DND-41 (cell line): ENCODE measurements at regions not wholly inside any gene's neighbourhood (a gene's known extent, or its start where the extent isn't known, plus 50 kb on each side); places are given as distances from the start of the nearest gene placed in this dataset.

ENCODE experiments used
- CTCF ChIP-seq: IDR thresholded peaks from 2 replicates; pipeline ENCODE4 v1.5.1; 2012; ENCODE audit warnings: borderline replicate concordance, low read length, moderate library complexity, mild to moderate bottlenecking; ENCODE audit not compliant: poor library complexity, severe bottlenecking; ENCODE audit errors: extremely low read depth
- EZH2 ChIP-seq: IDR thresholded peaks from 3 replicates; pipeline ENCODE4 v1.6.1; 2012; ENCODE audit warnings: borderline replicate concordance, low read depth, mild to moderate bottlenecking, moderate library complexity, low read length, inconsistent platforms; ENCODE audit not compliant: severe bottlenecking

- no peak for TF ChIP-seq CTCF
- no peak for TF ChIP-seq EZH2
Measured at GRCh38 chr7:57204411-57204811, 72.2 kb upstream of the ZNF479 start.
